ENCODE measurements at regions not wholly inside any gene's neighbourhood (a gene's known extent, or its start where the extent isn't known, plus 50 kb on each side); places are given as distances from the start of the nearest gene placed in this dataset.

- no peak for DNase-seq
Observed at GRCh38 chr5:118257066-118257465, 731.3 kb downstream of the DTWD2 start.

DNA sequence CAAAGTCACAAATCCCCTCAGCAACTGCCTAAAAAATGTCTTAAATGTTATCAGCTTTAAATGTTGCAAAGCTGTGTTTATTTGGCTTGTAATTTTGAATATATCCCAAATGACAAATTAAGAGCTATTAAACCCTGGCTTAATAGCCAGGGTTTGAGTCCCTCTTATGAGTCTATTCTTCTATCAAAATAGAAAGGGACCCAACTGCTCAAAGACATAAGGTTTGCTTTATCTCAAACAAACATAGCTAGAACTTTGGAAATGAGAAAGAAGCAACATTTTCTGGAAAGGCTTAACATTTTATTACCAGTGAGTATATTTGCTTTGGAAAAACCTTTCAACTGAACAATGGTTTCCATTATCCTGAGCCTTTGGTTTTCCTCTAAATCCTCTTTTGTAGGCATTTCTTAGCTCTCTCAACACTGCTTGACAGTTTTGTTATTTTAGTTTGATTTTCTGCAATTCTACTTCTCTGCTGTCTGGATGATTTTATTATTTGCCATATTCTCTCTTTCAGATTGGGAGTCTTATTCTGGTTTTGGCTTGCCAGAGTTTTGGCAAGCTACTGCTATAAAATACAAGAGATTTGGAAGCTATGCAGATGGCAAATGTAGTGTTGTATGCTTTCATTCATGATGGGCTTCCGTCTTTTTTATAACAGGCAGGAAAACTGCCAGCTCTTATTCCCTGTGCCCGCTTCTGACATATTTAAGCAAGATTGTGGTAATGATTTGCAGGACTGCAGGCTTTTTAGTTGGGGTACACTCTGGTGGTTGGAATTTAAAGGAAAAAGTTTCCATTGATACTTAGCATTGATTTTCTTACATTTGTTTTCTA lies 734.9 kb downstream of the DTWD2 start:
- no peak for DNase-seq

GRCh38 chr5:118249386-118249785 lies 739.0 kb downstream of the DTWD2 start:
- no peak for DNase-seq

GRCh38 chr5:118247458-118247857 lies 740.9 kb downstream of the DTWD2 start:
- no peak for DNase-seq

DNA sequence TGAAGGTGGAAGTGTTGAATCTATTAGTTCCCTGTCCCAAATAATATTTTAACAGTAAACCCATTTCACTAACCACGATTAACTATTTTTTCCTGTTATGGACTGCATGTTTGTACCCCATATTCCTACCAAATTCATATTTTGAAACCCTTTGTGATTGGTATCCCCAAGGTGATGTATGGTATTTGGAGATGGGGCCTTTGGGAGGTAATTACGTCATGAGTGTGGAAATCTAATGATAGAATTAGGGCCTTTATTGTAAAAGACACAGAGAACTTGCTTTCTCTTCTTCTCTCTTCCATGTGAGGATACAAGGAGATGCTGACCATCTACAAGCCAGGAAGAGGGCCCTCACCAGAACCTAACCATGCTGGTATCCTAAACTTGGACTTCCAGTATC lies 744.7 kb downstream of the DTWD2 start:
- DNase-seq: no peak

GRCh38 chr5:118243068-118243467 lies 745.3 kb downstream of the DTWD2 start:
- no peak for DNase-seq

DNA sequence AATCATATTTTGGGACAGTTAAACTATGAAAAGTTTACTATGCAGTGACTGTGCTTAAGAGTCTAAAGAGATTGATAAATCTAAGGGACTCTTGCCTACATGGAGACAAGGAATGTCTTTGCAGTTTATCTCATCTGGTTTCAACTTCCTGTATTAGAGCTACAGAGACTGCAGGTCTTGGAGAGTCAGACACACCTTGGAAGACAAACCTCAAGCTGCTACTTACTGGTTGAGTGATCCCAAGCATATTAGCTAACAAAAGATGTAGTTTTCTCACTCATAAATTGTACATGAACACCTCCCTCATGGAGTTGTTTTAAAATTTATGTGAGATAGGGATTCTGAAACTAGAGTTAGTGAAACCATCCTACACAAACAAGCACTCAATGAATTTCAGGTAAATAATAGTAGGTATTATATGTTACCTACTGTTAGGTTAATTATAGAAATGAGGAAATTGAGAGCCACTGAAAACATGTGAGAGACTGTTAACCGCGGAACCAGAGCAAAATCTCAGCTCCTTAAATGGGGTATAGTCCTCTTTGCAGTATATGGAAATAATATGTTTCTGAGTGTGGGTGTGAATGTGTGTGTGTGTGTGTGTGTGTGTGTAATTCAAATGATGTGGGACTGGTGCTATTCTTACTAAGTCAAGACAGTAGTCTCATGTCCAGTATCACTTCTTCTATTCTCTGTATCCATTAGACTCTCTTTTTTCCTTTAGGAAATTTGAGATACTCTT lies 752.1 kb downstream of the DTWD2 start:
- DNase-seq: no peak

DNA sequence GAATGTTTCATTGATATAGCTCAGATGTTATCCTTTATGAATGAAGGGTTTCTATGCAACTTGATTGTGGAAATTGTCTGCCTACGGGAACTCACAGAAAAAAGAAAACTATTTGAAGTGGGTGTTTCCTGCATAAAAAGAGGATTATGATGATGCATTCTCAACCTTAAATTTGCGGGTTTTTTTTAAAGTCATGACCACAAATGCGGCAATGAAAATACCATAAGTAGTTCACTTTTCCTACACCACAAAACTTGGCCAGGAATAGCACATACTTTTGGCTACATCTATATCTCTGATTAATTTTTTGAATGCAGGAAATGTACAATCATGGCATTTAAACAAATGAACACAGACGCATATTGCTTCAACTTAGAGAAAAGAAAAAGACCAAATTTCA lies 754.7 kb downstream of the DTWD2 start:
- no peak for DNase-seq

DNA sequence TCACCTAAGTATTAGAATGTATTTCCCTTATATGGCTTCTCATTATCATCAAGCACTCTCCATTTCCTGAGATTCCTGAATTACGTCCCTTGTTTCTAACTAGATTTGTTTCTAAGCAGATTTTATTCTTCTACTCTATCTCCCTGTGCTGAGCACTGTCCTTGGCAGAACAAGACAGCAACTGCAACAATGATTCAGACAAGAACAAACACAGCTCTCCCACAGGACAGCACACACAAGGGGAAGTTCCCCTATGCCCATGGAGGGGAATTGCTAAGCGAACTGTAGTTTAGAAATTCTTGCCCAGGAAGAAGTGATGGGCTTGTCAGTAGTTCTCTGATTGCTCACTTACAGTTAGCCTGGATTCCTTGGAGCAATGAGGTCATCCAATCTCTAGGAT lies 759.9 kb downstream of the DTWD2 start:
- no peak for DNase-seq

GRCh38 chr5:118224546-118224945 lies 763.8 kb downstream of the DTWD2 start:
- no peak for DNase-seq

DNA sequence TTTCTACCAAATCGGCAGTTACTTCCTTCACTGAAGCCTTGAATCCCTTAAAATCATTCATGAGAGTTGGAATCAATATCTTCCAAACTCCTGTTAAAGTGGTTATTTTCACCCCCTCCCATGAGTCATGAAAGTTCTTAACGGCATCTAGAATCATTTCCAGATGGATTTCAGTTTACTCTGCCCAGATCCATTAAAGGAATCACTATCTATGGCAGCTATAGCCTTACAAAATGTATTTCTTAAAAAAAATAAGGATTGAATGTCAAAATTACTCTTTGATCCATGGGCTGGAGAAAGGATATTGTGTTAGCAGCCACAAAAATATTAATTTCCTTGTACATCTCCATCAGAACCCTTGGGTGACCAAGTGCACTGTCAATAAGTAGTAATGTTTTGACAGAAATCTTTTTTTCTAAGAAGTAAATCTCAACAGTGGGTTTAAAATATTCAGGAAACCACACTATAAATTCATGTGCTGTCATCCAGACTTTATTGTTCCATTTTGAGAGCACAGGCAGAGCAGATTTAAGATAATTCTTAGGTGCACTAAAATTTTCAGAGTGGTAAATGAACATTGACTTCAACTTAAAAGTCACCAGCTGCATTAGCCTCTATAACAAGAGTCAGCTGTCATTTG lies 767.7 kb downstream of the DTWD2 start:
- no peak for DNase-seq

GRCh38 chr5:118211606-118212005 lies 776.7 kb downstream of the DTWD2 start:
- no peak for DNase-seq

DNA sequence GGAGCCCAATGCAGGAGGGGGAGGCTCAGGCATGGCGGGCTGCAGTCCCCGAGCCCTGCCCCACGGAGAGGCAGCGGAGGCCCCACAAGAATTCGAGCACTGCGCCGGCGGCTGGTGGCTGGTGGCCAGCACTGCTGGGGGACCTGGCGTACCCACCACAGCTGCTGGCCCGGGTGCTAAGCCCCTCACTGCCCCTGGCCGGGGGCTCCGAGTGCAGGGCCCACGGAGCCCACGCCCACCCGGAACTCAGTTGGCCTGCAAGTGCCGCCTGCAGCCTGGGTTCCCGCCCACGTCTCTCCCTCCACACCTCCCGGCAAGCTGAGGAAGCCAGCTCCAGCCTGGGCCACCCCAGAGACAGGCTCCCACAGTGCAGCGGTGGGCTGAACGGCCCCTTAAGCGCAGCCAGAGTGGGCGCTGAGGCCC lies 780.3 kb downstream of the DTWD2 start:
- DNase-seq: no peak

DNA sequence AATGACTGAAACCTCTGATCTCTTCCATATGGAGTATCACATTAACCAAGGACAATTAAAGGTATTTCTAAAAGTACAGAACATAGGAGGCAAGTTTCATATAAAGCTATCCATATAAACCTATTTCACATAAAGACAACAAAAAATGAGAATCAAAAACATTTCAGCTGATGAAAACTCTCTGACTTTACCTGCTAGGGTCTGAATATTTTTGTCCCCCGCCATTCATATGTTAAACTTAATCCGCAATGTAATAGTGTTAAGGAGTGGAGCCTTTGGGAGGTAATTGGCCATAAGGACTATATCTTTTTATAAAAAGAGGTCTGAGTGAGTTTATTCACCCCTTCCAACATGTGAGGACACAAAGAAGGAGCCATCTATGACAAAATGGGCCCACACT lies 788.5 kb downstream of the DTWD2 start:
- no peak for DNase-seq

GRCh38 chr5:118196229-118196628 lies 792.1 kb downstream of the DTWD2 start:
- no peak for DNase-seq

- DNase-seq: no peak
Observed at GRCh38 chr5:118195211-118195610, 793.1 kb downstream of the DTWD2 start.

DNA sequence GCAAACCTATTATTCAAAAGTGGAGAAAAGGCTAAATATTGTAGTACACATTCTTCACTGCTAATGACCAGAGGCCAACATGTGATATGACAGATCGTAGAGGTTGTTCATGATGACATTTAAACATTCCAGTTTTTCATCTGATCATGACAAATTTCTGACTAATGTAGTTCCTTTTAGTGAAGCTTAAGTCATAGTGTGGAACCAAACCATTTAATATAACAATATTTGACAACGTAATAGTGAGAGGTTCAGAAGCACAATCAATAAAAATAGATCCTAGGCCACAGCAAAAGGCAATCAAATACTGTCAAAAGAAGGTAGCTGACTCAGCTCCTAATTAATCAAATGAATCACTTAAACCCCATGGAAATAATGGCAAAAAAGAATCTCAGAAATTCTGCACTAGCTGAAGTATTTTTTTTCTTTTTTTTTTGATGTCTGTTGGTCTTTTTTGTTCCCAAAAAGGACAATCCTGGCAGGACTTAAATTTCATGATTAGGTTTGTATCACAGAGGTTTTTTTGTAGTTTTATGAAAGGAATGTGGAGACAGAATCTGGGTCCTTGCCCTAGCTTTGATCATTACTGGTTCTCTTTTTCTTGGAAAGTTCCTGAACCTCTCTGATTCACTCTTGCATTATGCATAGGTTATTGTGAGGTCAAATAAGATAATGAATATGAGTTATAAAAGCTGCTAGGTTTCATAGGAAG lies 795.0 kb downstream of the DTWD2 start:
- DNase-seq: no peak

DNA sequence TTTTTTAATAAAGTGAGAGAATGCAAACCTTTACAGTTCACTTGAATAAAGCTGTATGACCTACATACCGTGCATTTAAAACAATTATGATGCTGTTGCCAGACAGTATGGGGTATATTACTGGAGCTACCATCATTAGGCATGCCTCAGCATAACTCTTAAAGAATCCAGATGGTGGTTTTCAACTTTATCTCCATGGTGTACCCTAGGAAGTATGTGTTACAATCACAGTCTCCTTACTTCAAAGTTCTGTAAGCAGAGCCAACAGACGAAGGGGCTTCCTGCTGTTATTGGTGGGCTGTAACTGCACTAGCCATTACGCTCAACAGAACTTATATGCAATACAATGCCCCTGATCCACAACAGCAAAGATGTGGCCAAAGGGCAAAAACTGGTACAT lies 803.3 kb downstream of the DTWD2 start:
- no peak for DNase-seq

DNA sequence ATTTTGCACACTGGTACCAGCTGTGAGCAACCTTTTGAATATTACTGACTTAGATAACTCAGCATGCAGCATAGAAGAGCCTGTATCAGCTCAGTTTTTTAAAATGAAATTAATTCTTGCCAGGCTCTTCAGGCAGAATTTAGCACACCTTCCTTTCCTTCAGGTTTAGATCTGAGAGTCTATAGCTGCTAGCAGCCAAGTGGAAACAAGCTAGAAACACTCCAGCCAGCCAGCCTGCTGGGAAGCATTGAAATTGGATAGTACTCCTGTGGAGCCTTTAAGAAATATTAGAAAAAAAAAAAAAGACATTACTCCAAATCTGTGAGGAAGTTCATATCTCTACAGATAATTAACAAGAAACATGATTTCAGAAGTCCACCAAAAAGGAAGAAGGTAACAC lies 812.2 kb downstream of the DTWD2 start:
- no peak for DNase-seq

DNA sequence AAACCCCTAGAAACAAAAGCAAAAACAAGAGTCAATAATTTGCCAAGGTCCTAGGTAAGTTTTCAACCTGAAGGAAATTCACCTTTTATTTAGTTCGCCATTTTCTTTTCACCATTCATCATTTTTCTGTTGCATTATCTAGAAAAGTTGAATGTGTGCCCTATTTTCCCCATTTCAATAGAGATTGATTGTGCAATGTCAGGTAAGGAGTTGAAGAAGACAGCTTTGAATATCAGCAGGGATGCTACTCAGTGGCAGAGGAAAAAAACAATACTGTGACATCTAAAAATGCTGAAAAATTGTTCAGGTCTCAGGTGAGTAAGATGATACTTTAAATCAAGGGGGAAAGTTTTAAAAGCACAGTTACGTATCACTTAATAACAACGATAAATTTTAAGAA lies 813.7 kb downstream of the DTWD2 start:
- no peak for DNase-seq

DNA sequence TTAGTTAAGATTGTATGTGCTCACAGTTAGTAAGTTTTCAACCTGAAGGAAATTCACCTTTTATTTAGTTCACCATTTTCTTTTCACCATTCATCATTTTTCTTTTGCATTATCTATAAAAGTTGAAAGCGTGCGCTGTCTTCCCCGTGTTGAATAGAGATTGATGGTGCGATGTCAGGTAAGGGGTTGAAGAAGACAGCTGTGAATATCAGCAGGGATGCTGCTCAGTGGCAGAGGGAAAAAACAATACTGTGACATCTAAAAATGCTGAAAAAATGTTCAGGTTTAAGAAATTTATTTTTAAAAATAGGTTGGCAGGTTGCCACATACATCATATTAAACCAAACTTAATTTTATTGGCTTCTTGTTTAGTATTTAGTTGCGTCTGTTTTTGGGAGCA lies 815.0 kb downstream of the DTWD2 start:
- no peak for DNase-seq

DNA sequence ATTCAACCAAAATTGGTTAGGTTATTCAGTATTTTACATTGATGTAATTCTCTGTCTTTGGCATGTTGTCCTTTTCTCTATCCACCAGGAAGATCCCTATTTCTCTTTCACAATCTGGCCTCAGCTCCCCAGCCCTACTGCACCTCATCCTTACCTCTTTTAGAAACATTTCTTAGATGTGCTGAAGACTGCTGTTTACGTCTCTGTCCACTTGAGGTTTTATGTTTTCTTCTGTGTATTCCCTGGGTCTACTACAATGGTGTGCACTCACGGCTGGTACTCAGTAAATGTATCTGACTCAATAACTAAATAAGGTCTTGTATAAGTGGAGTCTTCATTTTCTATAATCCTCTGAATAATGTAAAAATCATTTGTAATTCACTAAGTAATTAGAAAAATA lies 822.7 kb downstream of the DTWD2 start:
- no peak for DNase-seq

- DNase-seq: no peak
Observed at GRCh38 chr5:118156181-118156580, 832.2 kb downstream of the DTWD2 start.

All from CD4-positive, alpha-beta T cell treated with Interleukin-17A for 1 hour (primary cell).